SU-DHL-6 (cell line): ENCODE measurements at regions not wholly inside any gene's neighbourhood (a gene's known extent, or its start where the extent isn't known, plus 50 kb on each side); places are given as distances from the start of the nearest gene placed in this dataset.

Source experiments
- CTCF ChIP-seq: fragments of 200-600 bp; sonication (generic); IDR thresholded peaks from one replicate; pipeline ENCODE4 v1.5.1; 2017; ENCODE audit warnings: antibody characterized with exemption, mild to moderate bottlenecking, low read length, moderate library complexity; ENCODE audit not compliant: insufficient read depth, poor library complexity, severe bottlenecking
- EZH2phosphoT487 ChIP-seq: fragments of 200-600 bp; sonication (generic), shearing (Covaris generic); conservative IDR thresholded peaks from 2 replicates; pipeline ENCODE4 v1.6.1; 2018; ENCODE audit warnings: mild to moderate bottlenecking, antibody characterized with exemption, low read length, moderate library complexity, mixed read lengths

- TF ChIP-seq CTCF (no peak), EZH2phosphoT487 (no peak)
Observed at GRCh38 chr12:30870491-30871265, 55.9 kb upstream of the TSPAN11 start.
